ENCODE measurements at regions not wholly inside any gene's neighbourhood (a gene's known extent, or its start where the extent isn't known, plus 50 kb on each side); places are given as distances from the start of the nearest gene placed in this dataset.

GRCh38 chr16:47849736-47850135, 306.1 kb downstream of the ABCC12 start:
- TF ChIP-seq CTCF (optimal IDR thresholded peaks at IDR 0.05 in 1 of 3, IDR thresholded peaks at IDR 0.05 in 1 of 3, conservative IDR thresholded peaks at IDR 0.05 in 1 of 3; ENCODE audit: extremely low read depth in 1 of 3, insufficient read depth in 2 of 3, low read length in 3 of 3) (no peak), EZH2 (IDR thresholded peaks at IDR 0.05; ENCODE audit: low read length) (no peak)
